HL-60 (cell line): ENCODE measurements at regions not wholly inside any gene's neighbourhood (a gene's known extent, or its start where the extent isn't known, plus 50 kb on each side); places are given as distances from the start of the nearest gene placed in this dataset.

Experiments used
- DNase-seq, 2 experiments: peaks; one replicate each; pipeline ENCODE4 v3.0.0-alpha.2; 2010 to 2020; ENCODE audit warnings: low read depth in 1 of 2, low spot score in 1 of 2
- H3K27ac ChIP-seq: fragments of 250-450 bp; sonication (Bioruptor Pico); replicated peaks from 2 replicates; pipeline ENCODE4 v1.5.1; 2020; ENCODE audit warnings: mild to moderate bottlenecking, moderate library complexity
- H3K27me3 ChIP-seq: fragments of 250-450 bp; sonication (Bioruptor Pico); 2 replicates; pipeline ENCODE4 v1.5.1; 2021; ENCODE audit warnings: mild to moderate bottlenecking, moderate library complexity; ENCODE audit not compliant: insufficient read depth, poor library complexity, severe bottlenecking
- H3K4me3 ChIP-seq: replicated peaks from 2 replicates; pipeline ENCODE4 v1.5.1; 2011; ENCODE audit warnings: mild to moderate bottlenecking, control low read depth, low read length; ENCODE audit not compliant: insufficient read depth
- GABPA ChIP-seq: IDR thresholded peaks from 2 replicates; pipeline ENCODE4 v1.6.1; 2012; ENCODE audit warnings: low read depth
- POLR2AphosphoS5 ChIP-seq: IDR thresholded peaks from 2 replicates; pipeline ENCODE4 v1.6.1; 2012; ENCODE audit warnings: low read depth
- SPI1 ChIP-seq: IDR thresholded peaks from 2 replicates; pipeline ENCODE4 v1.6.1; 2012; ENCODE audit warnings: low read depth, mild to moderate bottlenecking, borderline replicate concordance
- TF ChIP-seq, protein P1 (sequence below): IDR thresholded peaks from 2 replicates; pipeline ENCODE4 v1.6.1; 2012; ENCODE audit warnings: low read depth; ENCODE audit not compliant: insufficient replicate concordance
- TF ChIP-seq, protein P2 (sequence below): IDR thresholded peaks from one replicate; pipeline ENCODE4 v1.5.1; 2011; ENCODE audit warnings: low read length, control low read depth, inconsistent platforms; ENCODE audit not compliant: insufficient read depth

- H3K27me3 ChIP-seq = no peaks in the 10 kb centered on the region
- TF ChIP-seq, protein P1, sequence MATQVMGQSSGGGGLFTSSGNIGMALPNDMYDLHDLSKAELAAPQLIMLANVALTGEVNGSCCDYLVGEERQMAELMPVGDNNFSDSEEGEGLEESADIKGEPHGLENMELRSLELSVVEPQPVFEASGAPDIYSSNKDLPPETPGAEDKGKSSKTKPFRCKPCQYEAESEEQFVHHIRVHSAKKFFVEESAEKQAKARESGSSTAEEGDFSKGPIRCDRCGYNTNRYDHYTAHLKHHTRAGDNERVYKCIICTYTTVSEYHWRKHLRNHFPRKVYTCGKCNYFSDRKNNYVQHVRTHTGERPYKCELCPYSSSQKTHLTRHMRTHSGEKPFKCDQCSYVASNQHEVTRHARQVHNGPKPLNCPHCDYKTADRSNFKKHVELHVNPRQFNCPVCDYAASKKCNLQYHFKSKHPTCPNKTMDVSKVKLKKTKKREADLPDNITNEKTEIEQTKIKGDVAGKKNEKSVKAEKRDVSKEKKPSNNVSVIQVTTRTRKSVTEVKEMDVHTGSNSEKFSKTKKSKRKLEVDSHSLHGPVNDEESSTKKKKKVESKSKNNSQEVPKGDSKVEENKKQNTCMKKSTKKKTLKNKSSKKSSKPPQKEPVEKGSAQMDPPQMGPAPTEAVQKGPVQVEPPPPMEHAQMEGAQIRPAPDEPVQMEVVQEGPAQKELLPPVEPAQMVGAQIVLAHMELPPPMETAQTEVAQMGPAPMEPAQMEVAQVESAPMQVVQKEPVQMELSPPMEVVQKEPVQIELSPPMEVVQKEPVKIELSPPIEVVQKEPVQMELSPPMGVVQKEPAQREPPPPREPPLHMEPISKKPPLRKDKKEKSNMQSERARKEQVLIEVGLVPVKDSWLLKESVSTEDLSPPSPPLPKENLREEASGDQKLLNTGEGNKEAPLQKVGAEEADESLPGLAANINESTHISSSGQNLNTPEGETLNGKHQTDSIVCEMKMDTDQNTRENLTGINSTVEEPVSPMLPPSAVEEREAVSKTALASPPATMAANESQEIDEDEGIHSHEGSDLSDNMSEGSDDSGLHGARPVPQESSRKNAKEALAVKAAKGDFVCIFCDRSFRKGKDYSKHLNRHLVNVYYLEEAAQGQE = no peak
- TF ChIP-seq, protein P2, sequence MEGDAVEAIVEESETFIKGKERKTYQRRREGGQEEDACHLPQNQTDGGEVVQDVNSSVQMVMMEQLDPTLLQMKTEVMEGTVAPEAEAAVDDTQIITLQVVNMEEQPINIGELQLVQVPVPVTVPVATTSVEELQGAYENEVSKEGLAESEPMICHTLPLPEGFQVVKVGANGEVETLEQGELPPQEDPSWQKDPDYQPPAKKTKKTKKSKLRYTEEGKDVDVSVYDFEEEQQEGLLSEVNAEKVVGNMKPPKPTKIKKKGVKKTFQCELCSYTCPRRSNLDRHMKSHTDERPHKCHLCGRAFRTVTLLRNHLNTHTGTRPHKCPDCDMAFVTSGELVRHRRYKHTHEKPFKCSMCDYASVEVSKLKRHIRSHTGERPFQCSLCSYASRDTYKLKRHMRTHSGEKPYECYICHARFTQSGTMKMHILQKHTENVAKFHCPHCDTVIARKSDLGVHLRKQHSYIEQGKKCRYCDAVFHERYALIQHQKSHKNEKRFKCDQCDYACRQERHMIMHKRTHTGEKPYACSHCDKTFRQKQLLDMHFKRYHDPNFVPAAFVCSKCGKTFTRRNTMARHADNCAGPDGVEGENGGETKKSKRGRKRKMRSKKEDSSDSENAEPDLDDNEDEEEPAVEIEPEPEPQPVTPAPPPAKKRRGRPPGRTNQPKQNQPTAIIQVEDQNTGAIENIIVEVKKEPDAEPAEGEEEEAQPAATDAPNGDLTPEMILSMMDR = no peak
- no peak for TF ChIP-seq SPI1
- TF ChIP-seq POLR2AphosphoS5 = no peak
- TF ChIP-seq GABPA = no peak
- no peak overlapping the region for H3K4me3 ChIP-seq
- no peak for DNase-seq
- no peak overlapping the region for H3K27ac ChIP-seq
Measured at GRCh38 chr6:105806486-105806920, 279.6 kb upstream of the PRDM1 start.

DNA sequence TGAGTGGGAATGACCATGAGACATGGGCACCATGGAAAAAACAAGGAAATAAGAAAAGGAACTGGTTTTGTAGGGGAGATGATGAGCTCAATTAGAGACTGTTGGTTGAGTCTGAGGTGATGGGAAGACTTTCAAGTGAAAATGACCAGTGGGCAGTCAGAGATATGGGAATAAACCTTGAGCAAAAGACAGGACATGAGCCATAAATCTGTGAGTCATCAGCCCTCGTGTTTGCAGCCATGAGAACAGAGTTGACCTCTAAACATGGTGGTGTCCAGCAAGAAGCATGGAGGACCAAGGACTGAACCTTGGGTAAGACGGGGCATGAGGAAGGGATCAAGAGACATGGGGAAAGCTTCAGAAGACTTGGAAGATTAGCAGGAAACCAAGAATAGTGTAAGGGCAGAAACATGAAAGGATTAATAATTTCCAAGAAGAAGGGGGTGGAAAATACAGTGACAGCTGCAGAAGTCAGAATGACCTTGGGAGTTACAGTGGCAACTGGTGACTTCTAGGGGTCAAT is 280.6 kb upstream of the PRDM1 start:
- no peak overlapping the region for H3K27ac ChIP-seq
- DNase-seq = no peak

GRCh38 chr6:105804424-105804823 is 281.7 kb upstream of the PRDM1 start:
- H3K27me3 ChIP-seq = no peaks in the 10 kb centered on the region
- TF ChIP-seq, protein P1 = no peak
- TF ChIP-seq, protein P2 = no peak
- TF ChIP-seq GABPA (no peak), POLR2AphosphoS5 (no peak), SPI1 (no peak)
- H3K4me3 ChIP-seq = no peak overlapping the region
- no peak overlapping the region for H3K27ac ChIP-seq
- no peak for DNase-seq

More for the DNA sequence above, 280.6 kb upstream of the PRDM1 start:
- Histone ChIP-seq H3K27me3 (no peaks in the 10 kb centered on the region), H3K4me3 (no peak overlapping the region)
- TF ChIP-seq SPI1 = no peak

GRCh38 chr6:105804000-105804399 is 282.1 kb upstream of the PRDM1 start:
- DNase-seq = no peak
- no peaks in the 10 kb centered on the region for H3K27me3 ChIP-seq
- H3K4me3 ChIP-seq = no peak overlapping the region
- TF ChIP-seq POLR2AphosphoS5 (no peak), SPI1 (no peak), GABPA (no peak)
- TF ChIP-seq, protein P2 = no peak
- TF ChIP-seq, protein P1 = no peak
- H3K27ac ChIP-seq = no peak overlapping the region
